ENCODE measurements at regions not wholly inside any gene's neighbourhood (a gene's known extent, or its start where the extent isn't known, plus 50 kb on each side); places are given as distances from the start of the nearest gene placed in this dataset.

DNA sequence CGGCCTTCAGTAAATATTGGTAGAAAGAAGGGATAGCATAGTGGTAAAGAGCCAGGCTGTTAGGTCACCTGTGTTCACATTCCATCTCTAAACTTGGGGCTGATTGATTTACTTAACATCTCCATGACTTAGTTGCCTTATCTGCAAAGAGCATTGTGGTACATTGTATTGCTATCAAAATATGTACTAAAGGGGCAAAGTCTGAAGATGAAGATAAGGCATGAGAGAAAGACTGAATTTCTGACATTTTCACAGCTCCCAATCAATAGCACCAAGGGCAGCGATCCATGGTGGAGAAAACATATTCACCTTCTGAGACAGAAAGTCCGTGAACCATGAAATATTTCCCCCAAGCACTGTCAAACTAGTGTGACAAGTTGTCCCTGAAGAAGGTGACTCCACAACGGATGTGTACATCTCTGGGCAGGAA lies 223.3 kb upstream of the STXBP5 start (continued):
- TF ChIP-seq ZNF775 (CRISPR knock-in tag; IDR thresholded peaks at IDR 0.05; ENCODE audit: borderline replicate concordance) (no peak), ZNF263 (CRISPR knock-in tag; IDR thresholded peaks at IDR 0.05) (no peak), BHLHE40 (IDR thresholded peaks at IDR 0.05; ENCODE audit: low read length) (no peak), PCBP2 (optimal IDR thresholded peaks at IDR 0.05; ENCODE audit: low read depth, low read length, poor library complexity, severe bottlenecking) (no peak), MED13 (CRISPR knock-in tag; IDR thresholded peaks at IDR 0.05) (no peak), U2AF1 (optimal IDR thresholded peaks at IDR 0.05; ENCODE audit: low read depth, low read length) (no peak), ZNF430 (CRISPR knock-in tag; IDR thresholded peaks at IDR 0.05) (no peak), MATR3 (CRISPR knock-in tag; IDR thresholded peaks at IDR 0.05) (no peak), ZNF776 (CRISPR knock-in tag; IDR thresholded peaks at IDR 0.05) (no peak), ZNF644 (CRISPR knock-in tag; IDR thresholded peaks at IDR 0.05; ENCODE audit: low read depth) (peak; percentile 90), TBX3 (IDR thresholded peaks at IDR 0.05; ENCODE audit: borderline replicate concordance) (peak; percentile 77; the same call in 1 of the 2 replicates)
- TF ChIP-seq, protein P1, sequence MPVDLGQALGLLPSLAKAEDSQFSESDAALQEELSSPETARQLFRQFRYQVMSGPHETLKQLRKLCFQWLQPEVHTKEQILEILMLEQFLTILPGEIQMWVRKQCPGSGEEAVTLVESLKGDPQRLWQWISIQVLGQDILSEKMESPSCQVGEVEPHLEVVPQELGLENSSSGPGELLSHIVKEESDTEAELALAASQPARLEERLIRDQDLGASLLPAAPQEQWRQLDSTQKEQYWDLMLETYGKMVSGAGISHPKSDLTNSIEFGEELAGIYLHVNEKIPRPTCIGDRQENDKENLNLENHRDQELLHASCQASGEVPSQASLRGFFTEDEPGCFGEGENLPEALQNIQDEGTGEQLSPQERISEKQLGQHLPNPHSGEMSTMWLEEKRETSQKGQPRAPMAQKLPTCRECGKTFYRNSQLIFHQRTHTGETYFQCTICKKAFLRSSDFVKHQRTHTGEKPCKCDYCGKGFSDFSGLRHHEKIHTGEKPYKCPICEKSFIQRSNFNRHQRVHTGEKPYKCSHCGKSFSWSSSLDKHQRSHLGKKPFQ (CRISPR knock-in tag; IDR thresholded peaks at IDR 0.05; ENCODE audit: insufficient replicate concordance): no peak
- TF ChIP-seq, protein P2, sequence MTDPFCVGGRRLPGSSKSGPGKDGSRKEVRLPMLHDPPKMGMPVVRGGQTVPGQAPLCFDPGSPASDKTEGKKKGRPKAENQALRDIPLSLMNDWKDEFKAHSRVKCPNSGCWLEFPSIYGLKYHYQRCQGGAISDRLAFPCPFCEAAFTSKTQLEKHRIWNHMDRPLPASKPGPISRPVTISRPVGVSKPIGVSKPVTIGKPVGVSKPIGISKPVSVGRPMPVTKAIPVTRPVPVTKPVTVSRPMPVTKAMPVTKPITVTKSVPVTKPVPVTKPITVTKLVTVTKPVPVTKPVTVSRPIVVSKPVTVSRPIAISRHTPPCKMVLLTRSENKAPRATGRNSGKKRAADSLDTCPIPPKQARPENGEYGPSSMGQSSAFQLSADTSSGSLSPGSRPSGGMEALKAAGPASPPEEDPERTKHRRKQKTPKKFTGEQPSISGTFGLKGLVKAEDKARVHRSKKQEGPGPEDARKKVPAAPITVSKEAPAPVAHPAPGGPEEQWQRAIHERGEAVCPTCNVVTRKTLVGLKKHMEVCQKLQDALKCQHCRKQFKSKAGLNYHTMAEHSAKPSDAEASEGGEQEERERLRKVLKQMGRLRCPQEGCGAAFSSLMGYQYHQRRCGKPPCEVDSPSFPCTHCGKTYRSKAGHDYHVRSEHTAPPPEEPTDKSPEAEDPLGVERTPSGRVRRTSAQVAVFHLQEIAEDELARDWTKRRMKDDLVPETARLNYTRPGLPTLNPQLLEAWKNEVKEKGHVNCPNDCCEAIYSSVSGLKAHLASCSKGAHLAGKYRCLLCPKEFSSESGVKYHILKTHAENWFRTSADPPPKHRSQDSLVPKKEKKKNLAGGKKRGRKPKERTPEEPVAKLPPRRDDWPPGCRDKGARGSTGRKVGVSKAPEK (CRISPR knock-in tag; IDR thresholded peaks at IDR 0.05; ENCODE audit: borderline replicate concordance): peak; percentile 78
- TF ChIP-seq, protein P3, sequence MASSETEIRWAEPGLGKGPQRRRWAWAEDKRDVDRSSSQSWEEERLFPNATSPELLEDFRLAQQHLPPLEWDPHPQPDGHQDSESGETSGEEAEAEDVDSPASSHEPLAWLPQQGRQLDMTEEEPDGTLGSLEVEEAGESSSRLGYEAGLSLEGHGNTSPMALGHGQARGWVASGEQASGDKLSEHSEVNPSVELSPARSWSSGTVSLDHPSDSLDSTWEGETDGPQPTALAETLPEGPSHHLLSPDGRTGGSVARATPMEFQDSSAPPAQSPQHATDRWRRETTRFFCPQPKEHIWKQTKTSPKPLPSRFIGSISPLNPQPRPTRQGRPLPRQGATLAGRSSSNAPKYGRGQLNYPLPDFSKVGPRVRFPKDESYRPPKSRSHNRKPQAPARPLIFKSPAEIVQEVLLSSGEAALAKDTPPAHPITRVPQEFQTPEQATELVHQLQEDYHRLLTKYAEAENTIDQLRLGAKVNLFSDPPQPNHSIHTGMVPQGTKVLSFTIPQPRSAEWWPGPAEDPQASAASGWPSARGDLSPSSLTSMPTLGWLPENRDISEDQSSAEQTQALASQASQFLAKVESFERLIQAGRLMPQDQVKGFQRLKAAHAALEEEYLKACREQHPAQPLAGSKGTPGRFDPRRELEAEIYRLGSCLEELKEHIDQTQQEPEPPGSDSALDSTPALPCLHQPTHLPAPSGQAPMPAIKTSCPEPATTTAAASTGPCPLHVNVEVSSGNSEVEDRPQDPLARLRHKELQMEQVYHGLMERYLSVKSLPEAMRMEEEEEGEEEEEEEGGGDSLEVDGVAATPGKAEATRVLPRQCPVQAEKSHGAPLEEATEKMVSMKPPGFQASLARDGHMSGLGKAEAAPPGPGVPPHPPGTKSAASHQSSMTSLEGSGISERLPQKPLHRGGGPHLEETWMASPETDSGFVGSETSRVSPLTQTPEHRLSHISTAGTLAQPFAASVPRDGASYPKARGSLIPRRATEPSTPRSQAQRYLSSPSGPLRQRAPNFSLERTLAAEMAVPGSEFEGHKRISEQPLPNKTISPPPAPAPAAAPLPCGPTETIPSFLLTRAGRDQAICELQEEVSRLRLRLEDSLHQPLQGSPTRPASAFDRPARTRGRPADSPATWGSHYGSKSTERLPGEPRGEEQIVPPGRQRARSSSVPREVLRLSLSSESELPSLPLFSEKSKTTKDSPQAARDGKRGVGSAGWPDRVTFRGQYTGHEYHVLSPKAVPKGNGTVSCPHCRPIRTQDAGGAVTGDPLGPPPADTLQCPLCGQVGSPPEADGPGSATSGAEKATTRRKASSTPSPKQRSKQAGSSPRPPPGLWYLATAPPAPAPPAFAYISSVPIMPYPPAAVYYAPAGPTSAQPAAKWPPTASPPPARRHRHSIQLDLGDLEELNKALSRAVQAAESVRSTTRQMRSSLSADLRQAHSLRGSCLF (CRISPR knock-in tag; IDR thresholded peaks at IDR 0.05; ENCODE audit: borderline replicate concordance): no peak
- TF ChIP-seq, protein P4, sequence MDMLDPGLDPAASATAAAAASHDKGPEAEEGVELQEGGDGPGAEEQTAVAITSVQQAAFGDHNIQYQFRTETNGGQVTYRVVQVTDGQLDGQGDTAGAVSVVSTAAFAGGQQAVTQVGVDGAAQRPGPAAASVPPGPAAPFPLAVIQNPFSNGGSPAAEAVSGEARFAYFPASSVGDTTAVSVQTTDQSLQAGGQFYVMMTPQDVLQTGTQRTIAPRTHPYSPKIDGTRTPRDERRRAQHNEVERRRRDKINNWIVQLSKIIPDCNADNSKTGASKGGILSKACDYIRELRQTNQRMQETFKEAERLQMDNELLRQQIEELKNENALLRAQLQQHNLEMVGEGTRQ (IDR thresholded peaks at IDR 0.05; ENCODE audit: low read depth, low read length): no peak
- TF ChIP-seq, protein P4 (CRISPR knock-in tag; IDR thresholded peaks at IDR 0.05; ENCODE audit: borderline replicate concordance): no peak
- TF ChIP-seq, protein P5, sequence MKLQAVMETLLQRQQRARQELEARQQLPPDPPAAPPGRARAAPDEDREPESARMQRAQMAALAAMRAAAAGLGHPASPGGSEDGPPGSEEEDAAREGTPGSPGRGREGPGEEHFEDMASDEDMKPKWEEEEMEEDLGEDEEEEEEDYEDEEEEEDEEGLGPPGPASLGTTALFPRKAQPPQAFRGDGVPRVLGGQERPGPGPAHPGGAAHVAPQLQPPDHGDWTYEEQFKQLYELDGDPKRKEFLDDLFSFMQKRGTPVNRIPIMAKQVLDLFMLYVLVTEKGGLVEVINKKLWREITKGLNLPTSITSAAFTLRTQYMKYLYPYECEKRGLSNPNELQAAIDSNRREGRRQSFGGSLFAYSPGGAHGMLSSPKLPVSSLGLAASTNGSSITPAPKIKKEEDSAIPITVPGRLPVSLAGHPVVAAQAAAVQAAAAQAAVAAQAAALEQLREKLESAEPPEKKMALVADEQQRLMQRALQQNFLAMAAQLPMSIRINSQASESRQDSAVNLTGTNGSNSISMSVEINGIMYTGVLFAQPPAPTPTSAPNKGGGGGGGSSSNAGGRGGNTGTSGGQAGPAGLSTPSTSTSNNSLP (IDR thresholded peaks at IDR 0.05; ENCODE audit: low read depth, low read length): peak; percentile 86
